ENCODE measurements at regions not wholly inside any gene's neighbourhood (a gene's known extent, or its start where the extent isn't known, plus 50 kb on each side); places are given as distances from the start of the nearest gene placed in this dataset.

DNA sequence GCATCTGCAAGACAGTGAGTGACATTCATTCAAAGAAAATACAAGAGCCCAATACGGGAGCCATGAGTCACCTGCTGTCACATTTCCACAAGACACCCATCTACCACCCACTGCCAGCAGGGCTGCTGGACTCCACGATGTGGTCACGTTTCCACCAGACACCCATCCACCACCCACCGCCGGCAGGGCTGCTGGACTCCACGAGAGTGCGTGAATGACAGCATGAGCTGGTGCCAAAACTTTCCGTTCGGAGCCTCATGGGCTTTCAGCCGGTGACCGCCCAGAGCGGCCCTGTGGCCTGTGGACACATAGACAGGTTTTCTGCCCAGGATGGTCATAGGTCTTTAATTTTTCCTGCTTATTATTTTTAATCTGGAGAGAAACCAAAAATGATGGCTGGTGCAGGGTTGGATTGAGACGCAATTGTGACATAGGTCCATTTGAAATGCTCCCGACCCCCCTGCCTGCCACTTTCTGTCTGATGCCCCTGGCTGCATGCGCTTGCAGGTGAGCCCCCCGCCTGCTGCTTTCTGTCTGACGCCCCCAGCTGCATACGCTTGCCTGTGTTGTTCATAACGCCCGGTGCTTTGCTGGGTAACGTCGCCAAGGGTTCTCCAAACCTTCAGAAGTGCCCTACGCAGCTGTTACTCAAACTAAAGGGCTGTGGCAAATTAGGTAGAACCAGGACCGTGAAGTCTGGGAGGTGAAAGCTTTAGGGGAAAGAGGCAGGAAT, 59.1 kb upstream of the SMOC2 start:
- Mint-ChIP-seq H3K9me3 (peaks cover 85% of the 10 kb centered on the region), H3K4me1 (ENCODE audit: low read depth) (no peaks in the 10 kb centered on the region), H3K27me3 (ENCODE audit: insufficient read depth) (peaks cover 3% of the 10 kb centered on the region), H3K27ac (no peak overlapping the region), H3K4me3 (no peak overlapping the region), H3K36me3 (ENCODE audit: low read depth) (peaks cover 10% of the 10 kb centered on the region; the same call in 1 of the 2 replicates)
- no peak for TF ChIP-seq CTCF (IDR thresholded peaks at IDR 0.05)
- DNase-seq, result no peak

DNA sequence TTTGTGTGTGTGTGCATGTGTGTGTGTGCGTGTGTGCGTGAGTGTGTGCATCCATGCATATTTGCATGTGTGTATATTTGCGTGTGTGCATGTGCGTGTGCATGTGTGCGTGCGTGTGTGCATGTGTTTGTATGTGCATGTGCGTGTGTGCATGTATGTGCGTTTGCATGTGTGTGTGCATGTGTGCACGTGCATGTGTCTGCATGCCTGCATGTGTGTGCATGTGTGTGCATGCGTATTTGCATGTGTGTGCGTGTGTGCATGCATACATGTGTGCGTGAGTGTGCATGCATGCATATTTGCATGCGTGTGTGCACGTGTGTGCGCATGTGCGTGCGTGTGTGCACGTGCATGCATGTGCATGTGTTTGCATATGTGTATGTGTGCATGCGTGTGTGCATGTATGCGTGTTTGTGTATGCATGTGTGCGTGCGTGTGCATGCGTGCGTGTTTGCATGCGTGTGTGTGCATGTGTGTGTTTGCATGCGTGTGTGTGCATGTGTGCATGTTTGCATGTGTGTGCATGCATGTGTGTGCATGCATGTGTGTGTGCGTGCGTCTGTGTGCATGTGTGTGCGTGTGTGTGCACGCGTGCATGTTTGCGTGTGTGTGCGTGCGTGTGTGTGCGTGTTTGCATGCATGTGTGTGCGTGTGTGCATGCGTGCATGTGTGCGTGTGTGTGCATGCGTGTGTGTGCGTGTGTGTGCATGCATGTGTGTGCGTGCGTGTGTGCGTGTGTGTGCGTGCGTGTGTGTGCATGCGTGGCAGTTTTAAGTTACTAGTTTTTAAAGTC, 57.7 kb upstream of the SMOC2 start:
- H3K9me3 Mint-ChIP-seq, result peaks cover 82% of the 10 kb centered on the region
- H3K36me3 Mint-ChIP-seq (ENCODE audit: low read depth), result no peaks in the 10 kb centered on the region; the same call in 1 of the 2 replicates

GRCh38 chr6:168384045-168385036, 56.6 kb upstream of the SMOC2 start:
- H3K36me3 Mint-ChIP-seq (ENCODE audit: low read depth), result no peaks in the 10 kb centered on the region; the same call in none of the 2 replicates
- peaks cover 3% of the 10 kb centered on the region for H3K27me3 Mint-ChIP-seq (ENCODE audit: insufficient read depth)
- H3K4me1 Mint-ChIP-seq (ENCODE audit: low read depth), result no peaks in the 10 kb centered on the region
- H3K4me3 Mint-ChIP-seq, result no peak overlapping the region
- TF ChIP-seq CTCF (IDR thresholded peaks at IDR 0.05), result no peak
- peaks cover 77% of the 10 kb centered on the region for H3K9me3 Mint-ChIP-seq
- H3K27ac Mint-ChIP-seq, result no peak overlapping the region
- no peak for DNase-seq

More for the DNA sequence above, 57.7 kb upstream of the SMOC2 start:
- DNase-seq, result no peak
- no peak overlapping the region for H3K4me3 Mint-ChIP-seq
- H3K4me1 Mint-ChIP-seq (ENCODE audit: low read depth), result no peaks in the 10 kb centered on the region
- no peak overlapping the region for H3K27ac Mint-ChIP-seq
- H3K27me3 Mint-ChIP-seq (ENCODE audit: insufficient read depth), result peaks cover 3% of the 10 kb centered on the region
- TF ChIP-seq CTCF (IDR thresholded peaks at IDR 0.05), result no peak

DNA sequence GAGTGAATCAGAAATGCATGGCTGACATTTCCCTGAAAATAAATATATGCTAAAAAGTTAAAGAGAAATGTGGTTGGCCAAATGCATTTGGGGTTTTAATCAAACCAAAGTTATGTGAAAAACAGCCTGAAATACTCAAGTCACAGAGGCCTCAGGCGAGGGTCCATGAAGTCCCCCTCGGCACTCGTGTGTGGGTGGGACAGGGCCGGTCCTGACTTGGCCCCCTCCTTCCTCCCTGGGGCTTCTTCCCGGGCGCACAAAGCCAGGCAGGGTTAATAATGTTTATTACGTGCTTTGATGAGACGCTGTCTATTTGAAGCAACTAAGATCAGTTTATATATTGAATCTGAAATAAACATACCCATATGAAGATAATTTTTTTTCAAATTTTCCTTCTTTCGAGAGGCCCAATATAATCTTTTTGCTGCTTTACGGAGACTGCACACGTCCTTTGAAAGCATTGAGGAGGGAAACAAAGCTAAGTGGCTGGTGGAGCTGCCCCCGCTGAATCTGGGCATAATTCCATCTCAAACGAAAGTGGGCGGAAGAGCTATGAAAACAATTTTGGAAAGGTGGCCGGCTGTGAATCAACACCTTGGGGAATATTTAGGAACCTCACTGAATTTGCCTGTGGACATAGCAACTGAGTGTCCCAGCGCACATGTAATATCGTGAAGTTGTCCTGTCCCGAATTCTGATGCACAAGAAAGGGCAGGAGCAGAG, 55.8 kb upstream of the SMOC2 start:
- Mint-ChIP-seq H3K27ac (no peak overlapping the region), H3K4me1 (ENCODE audit: low read depth) (no peaks in the 10 kb centered on the region), H3K27me3 (ENCODE audit: insufficient read depth) (peaks cover 6% of the 10 kb centered on the region), H3K36me3 (ENCODE audit: low read depth) (peaks cover 2% of the 10 kb centered on the region), H3K9me3 (peaks cover 77% of the 10 kb centered on the region), H3K4me3 (no peak overlapping the region)
- DNase-seq, result no peak
- TF ChIP-seq CTCF (IDR thresholded peaks at IDR 0.05), result no peak
